Uterus (tissue), 2 donors: ENCODE measurements at regions not wholly inside any gene's neighbourhood (a gene's known extent, or its start where the extent isn't known, plus 50 kb on each side); places are given as distances from the start of the nearest gene placed in this dataset.

Source experiments
- POLR2A ChIP-seq, 2 donors: fragments of 450-650 bp; IDR thresholded peaks; one replicate each; pipeline ENCODE4 v1.6.1; 2016; ENCODE audit warnings: antibody characterized with exemption in 2 of 2, mild to moderate bottlenecking in 1 of 2, moderate library complexity in 1 of 2
- TF ChIP-seq, protein P1 (sequence below), 4 experiments: fragments of 200-600 bp in 2 of 4; fragments of 450-650 bp in 2 of 4; sonication (generic) in 2 of 4; IDR thresholded peaks; one replicate each; pipeline ENCODE4 v1.5.1; 2016 to 2019; ENCODE audit warnings: antibody characterized with exemption in 4 of 4, mild to moderate bottlenecking in 2 of 4, moderate library complexity in 1 of 4

DNA sequence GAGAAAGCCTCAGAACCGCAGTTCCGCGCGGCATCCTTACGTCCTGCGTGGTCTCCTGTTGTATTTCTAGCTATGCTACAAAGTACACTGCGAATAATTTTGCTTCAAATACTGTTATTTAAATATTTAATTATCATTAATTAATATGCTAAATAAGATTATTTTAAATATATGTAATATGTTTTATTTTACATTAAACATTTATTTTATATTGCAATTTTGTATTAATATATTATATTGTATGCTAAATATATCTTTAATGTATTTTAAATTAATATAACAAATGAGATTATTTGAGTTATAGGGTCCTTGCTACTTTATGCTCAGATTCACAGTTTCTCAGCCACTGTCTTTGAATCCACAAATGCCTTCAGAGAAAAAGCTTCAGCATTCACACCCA, 436.7 kb downstream of the BRD1 start:
- TF ChIP-seq, protein P1, sequence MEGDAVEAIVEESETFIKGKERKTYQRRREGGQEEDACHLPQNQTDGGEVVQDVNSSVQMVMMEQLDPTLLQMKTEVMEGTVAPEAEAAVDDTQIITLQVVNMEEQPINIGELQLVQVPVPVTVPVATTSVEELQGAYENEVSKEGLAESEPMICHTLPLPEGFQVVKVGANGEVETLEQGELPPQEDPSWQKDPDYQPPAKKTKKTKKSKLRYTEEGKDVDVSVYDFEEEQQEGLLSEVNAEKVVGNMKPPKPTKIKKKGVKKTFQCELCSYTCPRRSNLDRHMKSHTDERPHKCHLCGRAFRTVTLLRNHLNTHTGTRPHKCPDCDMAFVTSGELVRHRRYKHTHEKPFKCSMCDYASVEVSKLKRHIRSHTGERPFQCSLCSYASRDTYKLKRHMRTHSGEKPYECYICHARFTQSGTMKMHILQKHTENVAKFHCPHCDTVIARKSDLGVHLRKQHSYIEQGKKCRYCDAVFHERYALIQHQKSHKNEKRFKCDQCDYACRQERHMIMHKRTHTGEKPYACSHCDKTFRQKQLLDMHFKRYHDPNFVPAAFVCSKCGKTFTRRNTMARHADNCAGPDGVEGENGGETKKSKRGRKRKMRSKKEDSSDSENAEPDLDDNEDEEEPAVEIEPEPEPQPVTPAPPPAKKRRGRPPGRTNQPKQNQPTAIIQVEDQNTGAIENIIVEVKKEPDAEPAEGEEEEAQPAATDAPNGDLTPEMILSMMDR (IDR thresholded peaks at IDR 0.05) = no peak
- TF ChIP-seq POLR2A (IDR thresholded peaks at IDR 0.05) = no peak
